ENCODE measurements at regions not wholly inside any gene's neighbourhood (a gene's known extent, or its start where the extent isn't known, plus 50 kb on each side); places are given as distances from the start of the nearest gene placed in this dataset.

- no peak for TF ChIP-seq CTCF (IDR thresholded peaks at IDR 0.05)
- intact Hi-C loops (cut with DNase I; ENCODE audit: low total_unique reads) = loop anchor here (10.0 kb wide), 1 partner anchor 50 kb away; no protein-coding TSS in a partner anchor
- no peak for DNase-seq
- H3K27me3 ChIP-seq = no peaks in the 10 kb centered on the region
- H3K9me3 ChIP-seq = no peaks in the 10 kb centered on the region
- H3K4me3 ChIP-seq = no peak overlapping the region
- H3K27ac ChIP-seq = no peak overlapping the region
- H3K36me3 ChIP-seq = no peaks in the 10 kb centered on the region
- no peaks in the 10 kb centered on the region for H3K4me1 ChIP-seq
Observed at GRCh38 chr17:13874817-13875216, 194.5 kb upstream of the COX10 start.

- intact Hi-C loops (cut with DNase I; ENCODE audit: low total_unique reads) = loop anchor here (10.0 kb wide), 1 partner anchor 55 kb away; no protein-coding TSS in a partner anchor
- no peaks in the 10 kb centered on the region for H3K4me1 ChIP-seq
- H3K4me3 ChIP-seq = no peak overlapping the region
- peaks cover 0 to 6% (median 0%) of the 10 kb centered on the region in 3 donors for H3K9me3 ChIP-seq
- no peak overlapping the region for H3K27ac ChIP-seq
- TF ChIP-seq CTCF (IDR thresholded peaks at IDR 0.05) = no peak
- H3K36me3 ChIP-seq = no peaks in the 10 kb centered on the region
- no peaks in the 10 kb centered on the region for H3K27me3 ChIP-seq
- DNase-seq = no peak
Observed at GRCh38 chr17:13879961-13880466, 189.3 kb upstream of the COX10 start.

- Histone ChIP-seq H3K4me3 (no peak overlapping the region), H3K27me3 (no peaks in the 10 kb centered on the region), H3K27ac (no peak overlapping the region), H3K36me3 (no peaks in the 10 kb centered on the region), H3K4me1 (no peaks in the 10 kb centered on the region), H3K9me3 (peaks cover 0 to 6% (median 0%) of the 10 kb centered on the region in 3 donors)
- intact Hi-C loops (cut with DNase I; ENCODE audit: low total_unique reads) = no loop called here
- DNase-seq = no peak
- no peak for TF ChIP-seq CTCF (IDR thresholded peaks at IDR 0.05)
Observed at GRCh38 chr17:13883659-13884058, 185.6 kb upstream of the COX10 start.

- no peak overlapping the region for H3K4me3 ChIP-seq
- no peaks in the 10 kb centered on the region for H3K36me3 ChIP-seq
- no peaks in the 10 kb centered on the region for H3K27me3 ChIP-seq
- H3K27ac ChIP-seq = no peak overlapping the region
- no peak for TF ChIP-seq CTCF (IDR thresholded peaks at IDR 0.05)
- no peak for DNase-seq
- peaks cover 0 to 6% (median 0%) of the 10 kb centered on the region in 3 donors for H3K9me3 ChIP-seq
- H3K4me1 ChIP-seq = no peaks in the 10 kb centered on the region
- intact Hi-C loops (cut with DNase I; ENCODE audit: low total_unique reads) = no loop called here
Observed at GRCh38 chr17:13884347-13884746, 185.0 kb upstream of the COX10 start.

- peaks cover 0 to 6% (median 0%) of the 10 kb centered on the region in 3 donors for H3K9me3 ChIP-seq
- H3K27ac ChIP-seq = no peak overlapping the region
- H3K4me3 ChIP-seq = no peak overlapping the region
- intact Hi-C loops (cut with DNase I; ENCODE audit: low total_unique reads) = no loop called here
- DNase-seq = no peak
- no peak for TF ChIP-seq CTCF (IDR thresholded peaks at IDR 0.05)
- H3K27me3 ChIP-seq = no peaks in the 10 kb centered on the region
- no peaks in the 10 kb centered on the region for H3K4me1 ChIP-seq
- H3K36me3 ChIP-seq = no peaks in the 10 kb centered on the region
Observed at GRCh38 chr17:13885550-13885949, 183.8 kb upstream of the COX10 start.
